ENCODE measurements at regions not wholly inside any gene's neighbourhood (a gene's known extent, or its start where the extent isn't known, plus 50 kb on each side); places are given as distances from the start of the nearest gene placed in this dataset.

- no peak overlapping the region for H3K4me3 ChIP-seq (ENCODE audit: low read depth, low read length)
- TF ChIP-seq CTCF (conservative IDR thresholded peaks at IDR 0.05; ENCODE audit: low read depth, low read length): no peak
- no peak for DNase-seq (ENCODE audit: low read depth)
Observed at GRCh38 chr4:31134720-31135119, 414.6 kb downstream of the PCDH7 start.

- H3K4me3 ChIP-seq (ENCODE audit: low read depth, low read length): no peak overlapping the region
- TF ChIP-seq CTCF (conservative IDR thresholded peaks at IDR 0.05; ENCODE audit: low read depth, low read length): no peak
- DNase-seq (ENCODE audit: low read depth): no peak
Observed at GRCh38 chr4:31139767-31140166, 419.6 kb downstream of the PCDH7 start.

- no peak for TF ChIP-seq CTCF (conservative IDR thresholded peaks at IDR 0.05; ENCODE audit: low read depth, low read length)
- DNase-seq (ENCODE audit: low read depth): no peak
- H3K4me3 ChIP-seq (ENCODE audit: low read depth, low read length): no peak overlapping the region
Observed at GRCh38 chr4:31141095-31141831, 421.1 kb downstream of the PCDH7 start.

- H3K4me3 ChIP-seq (ENCODE audit: low read depth, low read length): no peak overlapping the region
- DNase-seq (ENCODE audit: low read depth): no peak
- TF ChIP-seq CTCF (conservative IDR thresholded peaks at IDR 0.05; ENCODE audit: low read depth, low read length): no peak
Observed at GRCh38 chr4:31141832-31142142, 421.6 kb downstream of the PCDH7 start.

GRCh38 chr4:31146366-31146765, 426.2 kb downstream of the PCDH7 start:
- H3K4me3 ChIP-seq (ENCODE audit: low read depth, low read length): no peak overlapping the region
- TF ChIP-seq CTCF (conservative IDR thresholded peaks at IDR 0.05; ENCODE audit: low read depth, low read length): no peak
- DNase-seq (ENCODE audit: low read depth): no peak

GRCh38 chr4:31148990-31149389, 428.8 kb downstream of the PCDH7 start:
- DNase-seq (ENCODE audit: low read depth): no peak
- no peak for TF ChIP-seq CTCF (conservative IDR thresholded peaks at IDR 0.05; ENCODE audit: low read depth, low read length)
- no peak overlapping the region for H3K4me3 ChIP-seq (ENCODE audit: low read depth, low read length)

GRCh38 chr4:31156221-31156620, 436.1 kb downstream of the PCDH7 start:
- TF ChIP-seq CTCF (conservative IDR thresholded peaks at IDR 0.05; ENCODE audit: low read depth, low read length): no peak
- no peak overlapping the region for H3K4me3 ChIP-seq (ENCODE audit: low read depth, low read length)
- DNase-seq (ENCODE audit: low read depth): no peak
